Skeletal muscle tissue (tissue), 3 donors: ENCODE measurements at regions not wholly inside any gene's neighbourhood (a gene's known extent, or its start where the extent isn't known, plus 50 kb on each side); places are given as distances from the start of the nearest gene placed in this dataset.
"Not testable (repeated sequence)": the region's sequence is repeated elsewhere in the genome, so short reads cannot be mapped to it uniquely, and the experiment has no call there.

Source experiments
- H3K27ac ChIP-seq: one replicate; pipeline ENCODE4 v1.7.0; 2013; ENCODE audit warnings: mild to moderate bottlenecking, low read depth, low read length, inconsistent platforms
- H3K27me3 ChIP-seq, 3 donors: one replicate each; pipeline ENCODE4 v1.7.0; 2013; ENCODE audit warnings: low read length in 3 of 3; ENCODE audit not compliant: control insufficient read depth in 3 of 3, insufficient read depth in 3 of 3
- H3K36me3 ChIP-seq, 3 donors: one replicate each; pipeline ENCODE4 v1.7.0; 2013; ENCODE audit warnings: low read length in 3 of 3; ENCODE audit not compliant: control insufficient read depth in 3 of 3, insufficient read depth in 3 of 3
- H3K4me1 ChIP-seq, 3 donors: one replicate each; pipeline ENCODE4 v1.7.0; 2013; ENCODE audit warnings: low read length in 3 of 3, mild to moderate bottlenecking in 3 of 3; ENCODE audit not compliant: control insufficient read depth in 3 of 3, insufficient read depth in 3 of 3
- H3K4me3 ChIP-seq, 3 donors: one replicate each; pipeline ENCODE4 v1.7.0; 2013; ENCODE audit warnings: low read length in 3 of 3
- H3K9ac ChIP-seq, 3 donors: one replicate each; pipeline ENCODE4 v1.7.0; 2013; ENCODE audit warnings: low read length in 3 of 3, mild to moderate bottlenecking in 3 of 3, moderate library complexity in 2 of 3, low read depth in 1 of 3
- H3K9me3 ChIP-seq, 3 donors: one replicate each; pipeline ENCODE4 v1.7.0; 2013; ENCODE audit warnings: low read length in 3 of 3; ENCODE audit not compliant: control insufficient read depth in 3 of 3
- donor health status: Osteomylitis.

GRCh38 chr11:37858806-37859537, 1260.9 kb upstream of the RAG2 start:
- not testable (repeated sequence) for H3K4me3 ChIP-seq, H3K9ac ChIP-seq, H3K27me3 ChIP-seq, H3K36me3 ChIP-seq, H3K27ac ChIP-seq, H3K4me1 ChIP-seq, H3K9me3 ChIP-seq

DNA sequence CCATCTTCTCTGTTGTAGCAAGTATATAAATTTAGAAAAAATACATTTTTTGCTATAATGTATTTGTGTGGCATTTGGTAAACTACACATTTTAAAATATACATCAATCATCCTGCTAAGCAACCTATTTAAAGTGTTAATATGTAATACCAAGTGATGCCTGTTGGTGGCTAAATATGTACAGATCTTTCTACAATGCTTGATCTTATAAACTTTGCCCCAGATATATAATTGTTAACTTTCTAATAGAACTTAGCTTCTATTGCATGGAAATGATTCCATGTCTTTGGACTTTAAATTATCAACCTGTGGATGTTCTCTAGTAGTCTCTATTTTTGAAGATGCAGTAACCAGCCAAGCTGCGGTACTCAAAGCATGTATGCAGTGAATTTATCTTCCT, 1260.4 kb upstream of the RAG2 start:
- H3K9ac ChIP-seq = no peak overlapping the region
- no peaks in the 10 kb centered on the region for H3K4me1 ChIP-seq
- H3K36me3 ChIP-seq = no peaks in the 10 kb centered on the region
- H3K9me3 ChIP-seq = no peaks in the 10 kb centered on the region
- no peaks in the 10 kb centered on the region for H3K27me3 ChIP-seq
- no peak overlapping the region for H3K27ac ChIP-seq
- no peak overlapping the region for H3K4me3 ChIP-seq

- H3K9ac ChIP-seq = no peak overlapping the region
- no peaks in the 10 kb centered on the region for H3K27me3 ChIP-seq
- H3K4me1 ChIP-seq = no peaks in the 10 kb centered on the region
- no peaks in the 10 kb centered on the region for H3K36me3 ChIP-seq
- no peak overlapping the region for H3K27ac ChIP-seq
- no peaks in the 10 kb centered on the region for H3K9me3 ChIP-seq
- no peak overlapping the region for H3K4me3 ChIP-seq
These were observed 1259.7 kb upstream of the RAG2 start for GRCh38 chr11:37857726-37858125.

- no peaks in the 10 kb centered on the region for H3K9me3 ChIP-seq
- no peaks in the 10 kb centered on the region for H3K36me3 ChIP-seq
- no peaks in the 10 kb centered on the region for H3K4me1 ChIP-seq
- no peak overlapping the region for H3K27ac ChIP-seq
- no peak overlapping the region for H3K9ac ChIP-seq
- H3K27me3 ChIP-seq = no peaks in the 10 kb centered on the region
- H3K4me3 ChIP-seq = no peak overlapping the region
These were observed 1251.7 kb upstream of the RAG2 start for GRCh38 chr11:37849706-37850105.

GRCh38 chr11:37843603-37844002, 1245.6 kb upstream of the RAG2 start:
- Histone ChIP-seq H3K27me3 (no peaks in the 10 kb centered on the region), H3K36me3 (no peaks in the 10 kb centered on the region), H3K9ac (no peak overlapping the region), H3K4me1 (no peaks in the 10 kb centered on the region), H3K4me3 (no peak overlapping the region), H3K27ac (no peak overlapping the region), H3K9me3 (no peaks in the 10 kb centered on the region)

GRCh38 chr11:37841016-37841415, 1243.0 kb upstream of the RAG2 start:
- Histone ChIP-seq H3K4me1 (no peaks in the 10 kb centered on the region), H3K9me3 (no peaks in the 10 kb centered on the region), H3K36me3 (no peaks in the 10 kb centered on the region), H3K27ac (no peak overlapping the region), H3K27me3 (no peaks in the 10 kb centered on the region), H3K9ac (no peak overlapping the region), H3K4me3 (no peak overlapping the region)

- not testable (repeated sequence) for H3K27me3 ChIP-seq, H3K36me3 ChIP-seq, H3K4me1 ChIP-seq, H3K27ac ChIP-seq, H3K4me3 ChIP-seq, H3K9me3 ChIP-seq, H3K9ac ChIP-seq
These were observed 1242.3 kb upstream of the RAG2 start for GRCh38 chr11:37840345-37840744.

DNA sequence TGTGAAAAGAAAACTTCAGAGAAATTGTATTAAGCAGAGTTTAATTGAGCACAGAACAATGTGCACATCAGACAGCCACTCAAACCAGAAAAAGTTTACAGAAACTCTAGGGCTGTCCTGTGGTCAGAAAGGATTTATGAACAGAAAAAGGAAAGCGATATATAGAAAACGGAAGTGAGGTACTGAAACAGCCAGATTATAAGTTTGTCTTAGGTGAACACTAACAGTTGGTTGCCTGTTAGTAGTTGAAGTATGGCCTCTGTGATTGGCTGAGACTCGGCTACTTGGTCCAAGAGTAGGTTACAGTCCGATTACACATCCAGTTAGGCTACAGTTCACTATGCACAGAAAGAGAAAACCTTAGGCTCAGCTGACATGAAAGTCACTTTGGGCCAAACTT, 1232.5 kb upstream of the RAG2 start:
- Histone ChIP-seq H3K4me1 (no peaks in the 10 kb centered on the region), H3K36me3 (no peaks in the 10 kb centered on the region), H3K9ac (no peak overlapping the region), H3K4me3 (no peak overlapping the region), H3K27ac (no peak overlapping the region), H3K27me3 (no peaks in the 10 kb centered on the region), H3K9me3 (no peaks in the 10 kb centered on the region)

DNA sequence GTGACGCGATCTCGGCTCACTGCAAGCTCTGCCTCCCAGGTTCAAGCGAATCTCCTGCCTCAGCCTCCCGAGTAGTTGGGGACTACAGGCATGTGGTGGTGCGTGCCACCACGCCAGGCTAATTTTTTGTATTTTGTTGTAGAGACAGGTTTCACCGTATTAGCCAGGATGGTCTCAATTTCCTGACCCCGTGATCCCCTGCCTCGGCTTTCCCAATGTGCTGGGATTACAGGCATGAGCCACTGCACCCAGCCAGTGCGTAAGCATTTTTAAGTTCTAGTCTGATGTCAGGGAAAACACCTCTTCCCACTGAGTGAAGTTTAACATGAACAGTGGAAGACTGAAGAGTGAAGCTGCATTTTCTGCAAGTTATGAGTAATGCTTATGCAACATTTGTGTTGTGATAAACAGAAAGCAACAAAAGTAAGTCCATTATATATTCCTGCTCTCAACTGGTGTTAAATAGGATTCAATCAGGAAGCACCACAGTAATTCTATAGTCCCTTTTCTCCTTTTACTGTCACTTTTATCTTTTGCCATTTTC, 1219.8 kb upstream of the RAG2 start:
- peaks cover 0 to 4% (median 3%) of the 10 kb centered on the region in 3 donors for H3K9me3 ChIP-seq

DNA sequence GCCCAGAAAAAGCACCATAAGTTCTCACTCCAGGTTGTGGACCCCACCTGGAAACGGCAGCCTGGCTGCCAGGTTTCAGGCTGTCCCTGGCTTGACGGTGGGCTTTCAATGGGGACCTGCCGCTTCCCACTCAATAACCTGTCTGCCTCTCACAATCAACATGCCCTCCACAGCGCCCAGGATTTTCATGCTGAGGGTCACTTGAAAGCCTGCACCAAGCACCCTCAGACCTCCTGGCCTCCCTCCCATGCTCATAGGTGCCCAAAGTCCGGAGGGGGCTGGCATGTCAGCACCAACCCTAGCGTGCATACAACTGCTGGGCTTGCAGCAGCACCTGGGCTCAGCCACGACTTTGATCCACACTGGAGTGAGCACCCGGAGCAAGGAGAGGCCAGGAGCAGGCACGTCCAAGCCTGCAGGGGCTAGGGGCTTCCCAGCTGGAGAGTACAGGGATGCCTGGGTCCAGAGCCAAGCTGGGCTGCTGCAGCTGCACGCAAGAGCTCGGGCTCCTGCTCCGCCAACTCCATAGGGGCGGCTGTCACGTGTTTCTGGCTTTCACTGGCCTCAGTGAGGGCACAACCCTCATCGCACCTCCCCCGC, 1214.3 kb upstream of the RAG2 start:
- no peaks in the 10 kb centered on the region for H3K27me3 ChIP-seq
- H3K36me3 ChIP-seq = no peaks in the 10 kb centered on the region
- H3K4me1 ChIP-seq = no peaks in the 10 kb centered on the region
- H3K9ac ChIP-seq = no peak overlapping the region
- no peak overlapping the region for H3K4me3 ChIP-seq
- H3K27ac ChIP-seq = no peak overlapping the region
- H3K9me3 ChIP-seq = no peaks in the 10 kb centered on the region

More for the DNA sequence above, 1219.8 kb upstream of the RAG2 start:
- no peak overlapping the region for H3K9ac ChIP-seq
- no peak overlapping the region for H3K4me3 ChIP-seq
- no peaks in the 10 kb centered on the region for H3K27me3 ChIP-seq
- H3K4me1 ChIP-seq = no peaks in the 10 kb centered on the region
- H3K36me3 ChIP-seq = no peaks in the 10 kb centered on the region
- no peak overlapping the region for H3K27ac ChIP-seq
